ENCODE measurements at regions not wholly inside any gene's neighbourhood (a gene's known extent, or its start where the extent isn't known, plus 50 kb on each side); places are given as distances from the start of the nearest gene placed in this dataset.
A peak's percentile ranks its signal among the peaks of the same experiment; 100 is the strongest.
"Not testable (repeated sequence)": the region's sequence is repeated elsewhere in the genome, so short reads cannot be mapped to it uniquely, and the experiment has no call there.

- peak; percentile 3 for DNase-seq (ENCODE audit: low read depth)
These were observed 193.5 kb upstream of the CHST9 start for GRCh38 chr18:27378431-27379095.

DNA sequence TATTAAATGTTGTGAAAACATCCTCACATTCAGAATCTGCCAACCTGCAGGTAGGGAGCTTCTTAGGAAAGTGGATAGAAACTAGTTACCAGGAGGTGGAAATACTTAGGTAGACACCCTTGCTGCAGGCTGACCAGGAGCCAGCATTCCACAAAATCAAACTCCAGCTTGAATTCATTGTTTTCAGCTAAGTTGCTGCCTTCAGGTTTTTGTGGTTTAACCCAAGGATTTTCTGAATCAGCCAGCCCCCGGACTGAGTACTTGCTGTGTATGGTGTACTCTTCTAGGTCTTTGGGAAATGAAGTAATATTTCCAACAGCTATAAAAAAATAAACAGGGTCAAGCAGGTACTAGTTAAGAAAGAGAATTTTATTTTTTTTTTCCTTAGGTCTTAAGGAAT is 192.1 kb upstream of the CHST9 start:
- no peak for DNase-seq (ENCODE audit: low read depth)

- no peak for DNase-seq (ENCODE audit: low read depth)
These were observed 187.3 kb upstream of the CHST9 start for GRCh38 chr18:27372386-27372785.

DNA sequence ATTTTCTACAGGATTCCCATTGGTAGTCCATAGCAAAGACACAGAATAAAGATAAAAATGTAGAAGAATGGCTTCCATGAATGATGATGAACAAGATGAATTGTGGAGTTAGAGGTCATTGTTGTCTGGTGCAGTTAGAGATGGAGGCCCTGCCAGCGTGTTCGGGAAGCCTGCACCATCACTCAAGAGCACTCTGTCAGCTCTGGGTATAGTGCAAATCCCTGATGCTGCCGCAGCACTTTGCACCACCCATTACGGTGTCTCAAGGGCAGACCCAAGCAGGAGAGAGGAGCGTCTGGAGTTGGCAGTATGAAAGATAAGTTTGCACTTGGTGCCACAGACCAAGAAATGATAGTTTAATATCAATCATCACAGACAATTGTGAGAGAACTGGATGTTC is 181.6 kb upstream of the CHST9 start:
- no peak for DNase-seq (ENCODE audit: low read depth)

GRCh38 chr18:27366151-27366550 is 181.0 kb upstream of the CHST9 start:
- DNase-seq (ENCODE audit: low read depth) = no peak

- no peak for DNase-seq (ENCODE audit: low read depth)
These were observed 178.8 kb upstream of the CHST9 start for GRCh38 chr18:27363872-27364271.

DNA sequence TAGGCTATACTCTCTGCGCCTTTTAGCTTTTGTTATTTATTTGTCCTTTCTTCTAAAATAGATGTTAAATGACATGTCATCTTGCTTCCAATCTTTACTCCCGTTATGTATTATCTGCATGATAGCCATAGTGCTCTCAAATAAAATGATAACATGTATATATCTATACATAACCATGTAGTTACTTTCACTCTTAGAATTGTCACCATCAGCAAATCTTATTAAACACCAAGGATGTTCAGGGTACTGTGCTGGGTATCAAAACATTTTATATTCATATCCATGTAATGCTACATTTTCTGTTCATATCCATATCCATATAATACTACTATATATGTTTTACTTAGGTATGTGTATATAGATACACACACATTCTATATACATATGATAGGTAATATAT is 176.4 kb upstream of the CHST9 start:
- no peak for DNase-seq (ENCODE audit: low read depth)

GRCh38 chr18:27355308-27355707 is 170.2 kb upstream of the CHST9 start:
- DNase-seq (ENCODE audit: low read depth) = no peak

DNA sequence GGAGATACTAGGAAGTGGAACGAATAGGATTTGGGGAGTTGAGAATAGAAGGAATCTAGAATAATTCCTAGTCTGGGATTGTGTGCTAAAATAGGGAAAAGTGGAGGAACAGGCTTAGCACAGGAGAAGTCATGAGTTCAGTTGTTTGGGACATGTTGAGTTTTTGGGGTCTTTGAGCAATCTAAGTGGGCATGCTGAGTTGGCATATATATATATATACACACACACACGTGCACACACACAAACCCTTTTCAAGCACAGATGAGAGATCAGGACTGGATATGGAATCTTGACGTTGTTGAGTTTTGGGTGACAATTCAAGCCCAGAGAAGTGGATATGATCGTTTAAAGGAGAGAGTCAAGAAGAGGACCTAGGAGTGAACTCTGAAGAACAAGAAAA is 168.2 kb upstream of the CHST9 start:
- no peak for DNase-seq (ENCODE audit: low read depth)

DNA sequence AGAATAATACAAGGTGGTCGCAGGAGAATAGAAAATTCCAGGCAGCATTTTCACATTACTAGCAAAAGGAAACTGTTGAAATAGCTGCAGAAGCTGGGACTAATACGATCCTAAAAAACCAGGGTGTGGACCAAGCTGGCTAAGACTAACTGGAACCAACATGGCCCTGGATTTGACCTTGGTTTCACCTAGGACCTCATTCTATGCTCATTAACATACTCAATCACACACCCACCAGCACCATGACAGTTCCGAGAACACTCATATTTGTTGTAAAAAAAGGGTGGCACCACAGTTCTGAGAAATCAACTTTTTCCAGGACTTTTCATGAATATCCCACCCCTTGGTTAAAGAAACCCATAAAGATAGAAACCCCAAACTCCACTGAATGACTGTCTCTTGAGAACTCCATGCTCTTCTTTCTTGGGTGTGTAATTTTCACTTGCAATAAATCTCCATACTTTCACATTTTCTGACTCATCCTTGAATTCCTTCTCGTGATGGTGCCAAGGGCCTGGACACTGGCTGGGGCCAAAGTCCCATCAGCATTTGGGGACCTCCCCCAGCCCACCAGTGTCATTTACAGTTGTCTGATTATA is 164.3 kb upstream of the CHST9 start:
- DNase-seq (ENCODE audit: low read depth) = no peak

DNA sequence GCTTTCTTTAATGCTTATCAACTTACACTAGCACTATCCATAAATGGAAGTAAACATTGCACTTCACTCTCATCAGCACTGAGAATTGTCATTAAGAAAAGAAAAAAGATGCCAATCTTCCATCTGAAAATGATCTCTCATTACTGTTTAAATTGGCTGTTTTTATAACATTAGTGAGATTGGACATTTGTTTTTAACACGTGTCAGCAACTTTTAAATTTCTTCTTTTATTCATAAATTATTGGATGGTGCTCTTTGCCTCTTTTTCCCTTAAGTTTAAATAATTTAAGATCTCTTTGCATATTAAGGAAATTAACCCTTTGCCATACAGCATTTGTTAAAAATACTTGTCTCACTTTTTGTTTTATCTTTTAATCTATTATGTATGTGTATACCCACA is 146.5 kb upstream of the CHST9 start:
- DNase-seq (ENCODE audit: low read depth) = no peak

DNA sequence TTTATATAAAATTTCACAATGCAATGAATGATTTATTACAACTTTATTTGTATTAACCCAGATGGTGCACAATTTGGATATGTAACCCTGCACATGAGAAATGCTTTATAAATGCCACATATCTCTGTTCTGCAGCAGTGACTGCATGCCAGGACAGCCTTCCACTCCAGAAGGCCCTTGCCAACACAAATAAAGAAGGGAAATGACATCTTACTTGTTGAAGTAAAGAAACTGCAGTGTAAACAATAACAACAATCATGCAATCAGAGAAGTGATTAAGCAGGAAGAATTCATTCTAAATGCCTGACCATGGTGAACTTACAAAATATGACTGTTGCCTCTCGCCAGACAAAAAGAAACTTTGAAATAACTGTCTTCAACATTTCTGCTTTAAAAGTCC is 129.9 kb upstream of the CHST9 start:
- no peak for DNase-seq (ENCODE audit: low read depth)

- no peak for DNase-seq (ENCODE audit: low read depth)
These were observed 128.6 kb upstream of the CHST9 start for GRCh38 chr18:27313678-27314077.

GRCh38 chr18:27312853-27313252 is 127.7 kb upstream of the CHST9 start:
- DNase-seq (ENCODE audit: low read depth) = no peak

DNA sequence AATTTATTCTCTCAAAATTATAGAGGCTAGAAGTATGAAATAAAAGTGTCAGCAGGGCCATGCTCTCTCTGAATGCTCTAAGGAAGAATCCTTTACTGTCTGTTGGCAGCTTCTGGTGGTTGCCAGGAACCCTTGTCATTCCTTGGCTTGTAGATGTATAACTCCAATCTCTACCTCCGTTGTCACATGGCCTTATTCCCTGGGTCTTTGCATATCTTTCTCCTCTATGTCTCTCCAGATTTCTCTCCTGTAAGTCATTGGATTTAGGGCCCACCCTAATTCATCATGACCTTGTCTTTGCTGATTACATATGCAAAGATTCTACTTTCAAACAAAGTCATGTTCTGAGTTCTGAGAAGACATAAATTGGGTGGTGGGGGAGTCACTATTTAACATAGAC is 127.0 kb upstream of the CHST9 start:
- DNase-seq (ENCODE audit: low read depth) = no peak

- DNase-seq (ENCODE audit: low read depth) = no peak
These were observed 126.0 kb upstream of the CHST9 start for GRCh38 chr18:27311114-27311513.

DNA sequence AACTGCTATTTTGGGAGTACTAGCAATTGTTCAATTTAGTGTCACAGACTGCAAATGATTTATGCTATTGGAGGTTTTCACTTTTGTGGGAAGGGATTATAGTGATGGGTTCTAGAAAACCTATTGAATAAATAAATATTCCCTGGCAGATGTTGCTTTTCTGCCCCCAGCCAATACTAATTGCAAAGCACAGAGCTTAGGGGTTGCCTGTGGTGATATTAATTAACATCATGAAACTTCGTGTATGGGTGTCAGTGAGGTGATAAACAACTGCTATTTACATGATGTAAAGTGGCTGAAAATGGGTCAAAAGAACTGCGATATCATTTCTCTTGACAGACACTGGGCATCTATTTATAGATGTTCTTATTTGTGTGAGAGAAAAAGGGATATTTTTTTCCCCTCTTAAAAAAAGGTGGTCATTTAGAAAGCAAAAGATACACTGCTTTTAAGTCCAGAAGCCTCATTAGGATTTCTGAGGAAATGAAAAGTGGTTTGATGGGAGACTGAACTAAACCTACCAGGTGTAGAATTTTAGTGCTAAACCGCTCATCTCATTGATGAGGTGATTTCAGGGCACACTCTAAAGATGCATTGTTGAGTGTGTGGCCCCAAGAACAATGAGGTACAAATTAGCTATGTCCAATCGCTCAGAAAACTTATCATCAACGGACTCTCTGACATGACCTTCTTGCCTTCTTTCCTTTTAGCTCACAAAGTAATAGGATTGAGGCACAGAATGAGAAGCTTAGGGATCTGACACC is 116.7 kb upstream of the CHST9 start:
- no peak for DNase-seq (ENCODE audit: low read depth)

DNA sequence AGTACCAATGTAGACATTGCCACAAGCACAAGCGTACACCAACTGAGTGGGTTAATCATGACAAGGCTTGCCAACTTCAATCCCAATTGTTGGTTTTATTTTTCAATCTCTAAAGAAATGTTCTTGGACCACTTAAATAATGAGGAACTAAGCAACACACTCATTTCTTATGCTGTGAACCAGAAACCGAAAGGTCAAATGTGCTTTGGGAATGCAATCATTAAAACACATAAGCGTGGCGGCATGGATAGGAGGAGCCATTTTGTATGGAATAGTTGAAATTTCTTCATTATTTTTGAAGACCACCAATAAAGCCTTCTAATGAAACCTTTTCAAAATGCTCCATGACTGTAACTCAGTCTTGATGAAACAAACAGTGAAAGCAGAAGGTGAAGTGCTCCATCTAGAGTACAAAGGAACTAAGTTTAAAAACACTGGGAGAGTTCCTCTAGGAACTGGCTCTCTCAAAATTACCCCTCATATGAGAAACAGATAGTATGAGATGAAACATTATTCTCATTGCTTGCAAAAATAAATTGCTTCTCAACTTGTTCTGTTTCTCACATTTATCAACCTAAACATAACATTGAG is 113.2 kb upstream of the CHST9 start:
- no peak for DNase-seq (ENCODE audit: low read depth)

DNA sequence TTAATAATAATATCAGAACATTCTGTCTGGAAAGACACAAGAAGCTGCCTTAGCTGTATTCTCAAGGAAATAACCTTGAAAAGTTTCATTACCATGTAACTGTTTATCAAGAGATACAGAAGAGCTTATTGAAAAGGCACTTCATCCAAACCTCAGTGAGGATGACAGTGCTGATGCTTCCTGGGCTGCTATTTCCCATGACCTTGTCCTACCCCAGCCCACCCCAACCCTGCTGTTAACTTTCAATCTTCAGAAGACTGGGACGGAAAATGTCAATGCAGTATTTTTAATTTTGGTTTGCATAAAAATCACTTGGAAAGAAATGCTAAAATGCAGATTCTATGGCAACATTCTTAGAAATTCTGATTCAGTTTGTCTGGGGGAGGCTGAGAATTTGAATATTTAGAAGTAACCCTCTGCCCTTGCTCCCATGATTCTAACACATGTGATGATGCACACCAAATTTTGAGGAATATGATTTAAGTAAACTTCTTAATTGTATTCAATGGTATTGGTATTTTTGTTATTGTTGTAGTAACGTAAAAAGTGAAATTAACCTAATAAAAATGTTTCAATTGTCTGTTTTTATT is 101.0 kb upstream of the CHST9 start:
- not testable (repeated sequence) for DNase-seq (ENCODE audit: low read depth)

GRCh38 chr18:27278131-27278530 is 93.0 kb upstream of the CHST9 start:
- no peak for DNase-seq (ENCODE audit: low read depth)

- no peak for DNase-seq (ENCODE audit: low read depth)
These were observed 92.4 kb upstream of the CHST9 start for GRCh38 chr18:27277554-27277953.

DNA sequence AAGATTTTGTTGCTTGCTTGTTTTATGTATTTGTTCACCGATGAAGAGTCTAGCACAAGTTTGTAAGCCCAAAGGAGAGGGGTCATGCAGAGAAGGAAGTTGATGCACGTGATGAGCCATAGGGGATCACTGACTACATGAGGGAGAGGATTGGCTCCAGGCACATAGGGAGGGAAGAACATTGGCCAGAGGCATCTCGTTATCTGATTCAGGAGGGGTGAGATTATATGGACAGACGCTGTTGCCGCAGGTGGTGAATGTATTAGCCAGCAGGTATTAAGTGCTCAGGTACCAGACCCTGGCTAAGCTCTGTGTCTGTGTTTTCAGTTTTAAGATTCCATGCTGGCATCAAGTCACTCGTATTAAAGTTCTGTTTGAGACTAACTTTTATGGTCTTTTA is 91.8 kb upstream of the CHST9 start:
- DNase-seq (ENCODE audit: low read depth) = no peak

GRCh38 chr18:27276479-27276878 is 91.4 kb upstream of the CHST9 start:
- no peak for DNase-seq (ENCODE audit: low read depth)

Measured in GM04504 (cell line).